CD4-positive, alpha-beta T cell treated with Interleukin-17A for 1 hour (primary cell): ENCODE measurements at regions not wholly inside any gene's neighbourhood (a gene's known extent, or its start where the extent isn't known, plus 50 kb on each side); places are given as distances from the start of the nearest gene placed in this dataset.

Experiments
- DNase-seq: peaks from one replicate; pipeline ENCODE4 v3.0.0-alpha.2; 2020

GRCh38 chr22:48872271-48873190 lies 955.1 kb downstream of the BRD1 start:
- DNase-seq: no peak

DNA sequence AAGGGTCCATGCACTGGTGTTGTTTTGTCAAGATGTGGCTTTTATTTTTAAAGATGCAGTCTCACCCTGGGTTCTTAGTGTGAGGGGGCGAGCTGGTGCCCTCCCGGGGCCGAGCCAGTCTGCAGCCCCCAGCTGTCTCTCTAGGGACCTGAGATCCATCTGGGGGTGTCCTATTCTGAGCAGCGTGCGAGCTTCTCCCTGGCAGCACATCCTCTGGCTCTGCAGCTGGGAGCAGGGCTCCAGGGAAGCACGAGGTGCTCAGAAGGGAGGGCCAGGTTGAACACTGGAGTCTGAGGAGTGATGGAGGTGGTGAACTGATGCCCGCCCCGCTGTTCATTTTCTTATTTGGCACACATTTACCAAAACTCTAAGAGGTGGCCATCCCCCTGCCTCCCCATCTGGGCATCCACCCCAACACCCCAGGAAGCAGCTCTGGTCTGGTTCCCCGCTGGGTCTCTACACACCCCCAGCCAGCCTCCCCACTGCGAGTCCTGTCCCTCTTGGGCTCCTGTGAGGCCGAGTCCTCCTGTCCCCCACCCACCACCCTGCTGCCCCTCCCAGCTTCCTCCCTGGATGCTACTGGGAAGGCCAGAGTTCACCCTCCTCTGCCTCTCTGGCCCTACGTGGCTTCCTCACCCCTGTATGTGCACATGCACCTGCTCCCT lies 956.4 kb downstream of the BRD1 start:
- no peak for DNase-seq

DNA sequence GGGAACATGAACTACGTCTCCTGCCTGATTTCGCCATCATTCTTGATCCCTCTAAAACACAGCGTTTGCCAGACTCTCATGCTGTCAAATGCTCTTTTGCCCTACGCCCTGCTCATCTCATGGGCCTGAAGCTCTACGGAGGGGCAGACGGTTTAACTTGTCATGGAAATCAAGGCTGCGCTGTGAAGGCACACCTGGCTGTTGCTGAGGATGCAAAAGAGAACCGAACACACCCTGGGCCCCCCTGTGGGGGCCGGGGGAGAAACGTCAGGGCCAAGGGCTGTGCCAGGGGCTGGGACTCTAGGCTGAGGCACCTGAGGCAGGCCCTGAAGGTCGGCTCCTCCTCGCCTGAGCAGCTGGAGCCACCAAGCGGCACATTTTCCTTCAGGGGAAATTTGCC lies 957.2 kb downstream of the BRD1 start:
- no peak for DNase-seq

GRCh38 chr22:48869788-48870187 lies 957.9 kb downstream of the BRD1 start:
- DNase-seq: no peak

- no peak for DNase-seq
Measured at GRCh38 chr22:48869161-48869560, 958.5 kb downstream of the BRD1 start.

DNA sequence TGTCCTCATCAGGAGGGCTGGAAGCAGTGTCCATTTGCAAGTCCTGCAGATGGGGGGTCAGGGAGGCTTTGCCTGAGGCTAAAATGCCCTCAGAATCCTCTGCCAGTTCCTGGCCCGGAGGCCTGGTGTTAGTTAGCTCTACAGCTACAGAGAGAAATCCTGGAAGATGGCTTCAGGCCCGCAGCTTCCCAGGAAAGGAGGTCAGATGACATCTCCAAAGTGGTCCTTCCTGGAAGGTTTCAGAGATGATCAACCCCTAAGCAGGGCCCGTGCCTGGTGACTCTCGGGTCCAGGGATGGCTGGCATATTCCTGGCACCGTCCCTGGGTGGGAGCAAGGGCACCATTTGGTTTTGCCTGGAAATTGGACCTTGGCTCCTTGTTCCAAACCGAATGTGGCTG lies 959.1 kb downstream of the BRD1 start:
- no peak for DNase-seq

GRCh38 chr22:48867891-48868290 lies 959.8 kb downstream of the BRD1 start:
- no peak for DNase-seq

GRCh38 chr22:48866906-48867681 lies 960.6 kb downstream of the BRD1 start:
- no peak for DNase-seq

GRCh38 chr22:48864748-48865147 lies 962.9 kb downstream of the BRD1 start:
- no peak for DNase-seq

GRCh38 chr22:48863965-48864528 lies 963.6 kb downstream of the BRD1 start:
- no peak for DNase-seq

GRCh38 chr22:48860557-48860956 lies 967.1 kb downstream of the BRD1 start:
- no peak for DNase-seq

GRCh38 chr22:48858856-48859255 lies 968.8 kb downstream of the BRD1 start:
- DNase-seq: no peak

DNA sequence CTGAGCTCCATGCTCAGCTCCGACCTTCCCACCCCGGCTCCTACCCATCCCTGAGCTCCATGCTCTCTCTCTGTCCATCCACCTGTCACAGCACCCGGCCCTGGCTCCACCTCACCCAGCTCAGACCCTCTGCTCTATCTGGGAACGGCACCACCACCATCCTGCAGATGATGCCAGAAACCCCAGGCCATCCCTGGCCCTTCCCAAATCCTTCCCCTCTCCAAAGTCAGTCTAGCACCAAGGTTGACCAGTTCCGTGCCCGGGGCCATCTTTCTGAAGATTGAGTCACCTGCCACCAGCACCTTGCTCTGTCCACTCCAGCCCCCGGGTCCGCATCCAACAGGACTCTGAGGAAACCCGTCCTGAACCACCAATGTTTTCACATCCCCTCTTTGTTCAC lies 969.6 kb downstream of the BRD1 start:
- DNase-seq: no peak

GRCh38 chr22:48857202-48857805 lies 970.4 kb downstream of the BRD1 start:
- DNase-seq: no peak

DNA sequence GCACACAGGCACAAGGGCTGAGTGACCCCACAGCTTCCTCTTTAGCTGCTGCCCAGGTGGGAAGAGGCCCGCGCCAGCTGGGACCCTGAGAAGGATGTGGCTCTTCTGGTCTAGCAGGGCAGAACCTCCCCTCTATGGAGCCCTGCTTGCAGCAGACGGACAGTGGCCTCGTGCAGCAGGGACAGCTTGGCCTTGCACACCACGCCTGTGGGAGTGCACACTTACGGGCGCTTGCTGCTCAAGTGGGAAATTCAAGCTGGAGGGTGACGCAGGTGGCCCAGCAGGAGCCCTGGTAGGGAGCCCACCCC lies 971.4 kb downstream of the BRD1 start:
- no peak for DNase-seq

DNA sequence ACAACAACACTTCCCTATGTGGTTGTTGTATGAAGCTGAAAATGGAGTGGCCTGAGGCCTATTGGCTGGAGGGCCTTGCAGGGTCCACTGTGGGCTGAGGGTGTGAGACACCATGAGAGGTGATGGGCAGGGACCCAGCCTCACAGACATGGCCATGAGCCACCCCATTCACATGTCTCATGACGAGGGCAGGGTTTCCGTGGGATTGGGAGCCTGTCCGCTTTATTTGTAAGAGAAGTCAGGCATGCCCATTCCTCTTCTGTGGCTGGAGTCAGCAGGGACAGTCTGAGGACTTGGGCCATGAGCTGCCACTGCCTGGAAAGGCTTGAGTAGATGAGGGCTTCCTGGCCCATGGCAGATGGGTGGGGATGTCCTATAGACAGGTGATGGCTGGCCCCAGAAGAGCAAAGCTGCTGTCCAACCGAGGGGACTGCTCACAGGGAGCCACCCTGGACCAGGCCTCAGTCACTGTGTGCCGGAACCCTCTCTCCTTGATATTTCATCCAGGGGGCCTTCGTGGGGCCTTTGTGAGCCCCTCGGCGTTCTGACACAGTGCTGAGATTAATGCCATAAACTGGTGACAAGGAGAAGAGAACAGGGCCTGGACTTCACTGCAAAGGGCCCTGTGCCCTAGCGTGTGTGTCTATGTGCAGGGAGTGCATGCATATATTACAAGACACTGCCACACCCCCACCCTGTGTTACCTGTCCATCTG lies 971.9 kb downstream of the BRD1 start:
- no peak for DNase-seq

DNA sequence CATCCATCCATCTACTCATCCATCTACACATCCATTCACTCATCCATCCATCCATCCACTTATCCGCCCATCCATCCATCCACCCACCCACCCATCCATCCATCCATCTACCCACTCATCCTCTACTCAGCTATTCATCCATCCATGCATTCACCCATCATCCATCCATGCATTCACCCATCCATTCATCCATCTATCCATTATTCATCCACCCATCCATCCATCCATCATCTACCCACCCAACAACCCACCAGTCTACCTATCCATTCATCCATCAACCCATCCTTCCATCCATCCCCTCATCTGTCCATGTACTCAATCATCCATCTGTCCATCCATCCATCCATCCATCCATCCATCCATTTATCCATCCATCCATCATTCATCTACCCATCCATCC lies 972.7 kb downstream of the BRD1 start:
- no peak for DNase-seq

DNA sequence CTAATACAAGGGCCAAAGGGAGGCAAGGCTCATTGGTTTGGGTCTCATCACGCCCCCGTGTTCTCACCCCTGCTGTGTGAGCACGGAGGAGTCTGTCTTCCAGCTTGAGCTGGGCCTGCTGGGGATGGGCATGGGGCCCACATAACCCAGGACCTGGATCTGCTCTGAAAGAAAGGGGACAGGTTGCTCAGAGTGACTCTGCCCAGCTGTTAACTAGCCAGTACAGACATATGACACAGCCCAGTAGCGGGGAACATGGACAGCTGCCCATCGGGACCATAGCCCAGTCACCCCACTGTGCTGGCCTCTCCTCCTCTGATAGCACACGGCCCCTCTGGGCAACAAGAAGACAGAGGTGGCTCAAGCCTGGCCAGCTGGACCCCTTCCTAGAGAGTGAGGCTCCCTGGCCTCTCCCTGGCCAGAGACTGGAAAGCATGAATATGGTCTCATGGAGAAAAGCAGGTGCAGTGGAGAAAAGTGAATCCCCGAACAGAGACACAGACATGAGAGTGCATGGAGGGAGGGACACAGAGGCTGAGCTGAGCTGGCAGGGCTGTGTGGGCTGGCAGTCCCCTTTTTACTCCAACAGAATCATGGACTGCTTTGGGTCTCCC lies 973.9 kb downstream of the BRD1 start:
- no peak for DNase-seq

GRCh38 chr22:48851933-48852549 lies 975.6 kb downstream of the BRD1 start:
- no peak for DNase-seq

DNA sequence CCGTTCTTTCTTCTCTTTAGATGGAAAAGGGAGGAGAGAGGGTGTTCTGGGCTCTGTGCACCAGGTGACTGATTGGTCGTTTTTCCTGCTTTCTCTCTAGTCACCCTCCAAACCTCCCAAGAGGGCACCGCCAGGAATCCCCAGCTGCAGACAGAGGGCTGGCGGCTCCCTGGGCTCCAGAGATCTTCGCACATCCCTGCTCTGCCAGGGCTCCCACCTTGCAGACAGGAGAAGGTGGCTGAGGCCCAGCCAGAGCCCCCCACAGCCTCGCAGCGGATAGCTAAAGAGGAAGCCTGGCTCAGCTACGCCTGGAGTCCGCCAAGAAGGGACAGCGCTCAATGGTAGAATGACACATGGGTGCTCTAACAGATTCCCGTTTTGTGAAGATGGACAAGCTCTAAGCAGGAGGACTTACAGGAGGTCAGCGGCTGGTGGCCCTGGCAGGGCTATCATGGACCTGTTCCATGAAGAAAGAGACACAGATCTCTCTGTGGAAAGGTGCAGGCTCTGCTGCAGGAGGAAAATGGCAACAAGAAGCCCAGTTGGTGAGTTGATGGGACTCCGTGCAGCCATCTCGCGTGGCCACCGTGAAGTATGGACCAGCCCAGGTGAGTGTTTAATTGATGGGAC lies 976.9 kb downstream of the BRD1 start:
- no peak for DNase-seq
